Spinal cord (tissue), 9 donors: ENCODE measurements at regions not wholly inside any gene's neighbourhood (a gene's known extent, or its start where the extent isn't known, plus 50 kb on each side); places are given as distances from the start of the nearest gene placed in this dataset.

Source experiments
- DNase-seq, 6 donors: peaks; one replicate each; pipeline versions ENCODE4 v3.0.0 to v3.0.0-alpha.2; 2013 to 2015; ENCODE audit warnings: low spot score in 6 of 6, low read depth in 4 of 6
- H3K27ac ChIP-seq: one replicate; pipeline ENCODE4 v1.5.1; 2013; ENCODE audit warnings: low read depth, low read length, control low read depth
- H3K27me3 ChIP-seq: one replicate; pipeline ENCODE4 v1.6.1; 2013; ENCODE audit warnings: low read length; ENCODE audit not compliant: control insufficient read depth, insufficient read depth
- H3K36me3 ChIP-seq: one replicate; pipeline ENCODE4 v1.6.1; 2013; ENCODE audit warnings: low read length; ENCODE audit not compliant: control insufficient read depth, insufficient read depth
- H3K4me1 ChIP-seq: one replicate; pipeline ENCODE4 v1.6.1; 2013; ENCODE audit warnings: low read length; ENCODE audit not compliant: control insufficient read depth, insufficient read depth
- H3K4me3 ChIP-seq: one replicate; pipeline ENCODE4 v1.5.1; 2013; ENCODE audit warnings: low read depth, low read length, control low read depth
- H3K9me3 ChIP-seq: one replicate; pipeline ENCODE4 v1.6.1; 2013; ENCODE audit warnings: low read length; ENCODE audit not compliant: control insufficient read depth, insufficient read depth
- WGBS: methylation state at CpG from one replicate; pipeline ENCODE4 v1.1.5; 2013; ENCODE audit warnings: missing lambda C conversion rate; ENCODE audit not compliant: insufficient coverage; 5-methylcytosine and 5-hydroxymethylcytosine counted together
- donor health status: healthy.

DNA sequence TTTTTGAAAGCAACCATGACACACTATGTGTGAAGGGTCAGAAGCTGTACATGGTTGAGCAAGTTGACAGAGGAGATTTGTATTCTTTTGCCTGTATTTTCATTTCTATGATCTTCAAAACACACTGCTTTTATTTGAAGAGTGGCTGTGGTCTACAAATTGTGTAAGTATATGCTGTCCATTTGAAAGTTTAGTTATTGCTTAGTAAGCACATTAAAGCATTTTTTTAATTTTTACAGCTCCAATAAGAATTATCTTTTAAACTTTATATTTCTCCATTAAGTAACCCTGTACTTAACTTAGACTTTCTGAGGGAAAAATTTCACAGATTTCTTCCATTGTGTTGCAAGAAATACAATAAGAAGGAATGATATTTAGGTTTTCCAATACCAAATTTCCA is 915.2 kb downstream of the SLC6A15 start:
- Histone ChIP-seq H3K4me3 (no peak overlapping the region), H3K27me3 (no peaks in the 10 kb centered on the region), H3K36me3 (no peaks in the 10 kb centered on the region), H3K27ac (no peak overlapping the region), H3K4me1 (no peaks in the 10 kb centered on the region), H3K9me3 (no peaks in the 10 kb centered on the region)
- no peak for DNase-seq

DNA sequence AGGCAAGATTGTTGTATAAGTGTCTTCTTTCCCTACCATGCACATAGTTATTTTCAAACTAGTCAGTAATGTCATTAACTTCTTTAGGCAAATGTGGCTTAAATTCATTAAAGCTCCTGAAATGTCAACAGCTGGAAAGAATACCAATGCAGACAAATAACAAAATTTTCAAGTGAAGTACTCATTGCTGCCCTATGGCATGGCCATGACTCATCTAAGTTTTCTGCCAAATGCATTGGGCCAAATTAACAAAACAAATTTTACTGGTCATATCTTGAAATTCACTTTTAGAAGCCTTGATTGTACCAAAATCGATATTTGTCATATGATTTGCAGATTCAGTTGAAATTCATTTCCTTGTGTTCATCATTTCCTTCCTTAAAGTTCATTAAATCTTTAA is 915.9 kb downstream of the SLC6A15 start:
- no peaks in the 10 kb centered on the region for H3K36me3 ChIP-seq
- no peaks in the 10 kb centered on the region for H3K9me3 ChIP-seq
- no peaks in the 10 kb centered on the region for H3K4me1 ChIP-seq
- WGBS: no CpG with 5 or more reads among the region's 1 CpG
- no peak for DNase-seq
- no peak overlapping the region for H3K27ac ChIP-seq
- no peak overlapping the region for H3K4me3 ChIP-seq
- H3K27me3 ChIP-seq: no peaks in the 10 kb centered on the region

DNA sequence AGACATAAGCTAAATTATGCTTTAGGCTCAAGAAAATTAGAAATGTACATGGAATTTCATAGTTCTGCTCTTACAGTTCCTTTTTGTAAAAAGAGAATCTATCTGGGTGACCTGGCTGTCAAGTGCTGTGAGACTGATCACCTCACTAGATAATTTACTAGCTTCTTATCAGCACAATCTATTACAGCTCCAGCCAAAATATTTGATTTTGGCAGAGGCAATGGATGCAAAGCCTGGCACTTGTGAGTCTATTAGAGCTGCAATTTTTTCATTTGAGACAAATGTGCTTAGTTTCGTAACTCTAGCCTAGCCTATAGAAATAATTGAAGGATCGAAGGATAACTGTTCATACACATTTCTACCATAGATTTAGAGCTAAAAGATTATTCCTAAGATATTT is 927.5 kb downstream of the SLC6A15 start:
- Histone ChIP-seq H3K4me3 (no peak overlapping the region), H3K9me3 (no peaks in the 10 kb centered on the region), H3K27ac (no peak overlapping the region), H3K36me3 (no peaks in the 10 kb centered on the region), H3K4me1 (no peaks in the 10 kb centered on the region), H3K27me3 (no peaks in the 10 kb centered on the region)
- WGBS: no CpG with 5 or more reads among the region's 2 CpGs
- DNase-seq: peak in 2 of 6 donors; percentile 13 to 25

DNA sequence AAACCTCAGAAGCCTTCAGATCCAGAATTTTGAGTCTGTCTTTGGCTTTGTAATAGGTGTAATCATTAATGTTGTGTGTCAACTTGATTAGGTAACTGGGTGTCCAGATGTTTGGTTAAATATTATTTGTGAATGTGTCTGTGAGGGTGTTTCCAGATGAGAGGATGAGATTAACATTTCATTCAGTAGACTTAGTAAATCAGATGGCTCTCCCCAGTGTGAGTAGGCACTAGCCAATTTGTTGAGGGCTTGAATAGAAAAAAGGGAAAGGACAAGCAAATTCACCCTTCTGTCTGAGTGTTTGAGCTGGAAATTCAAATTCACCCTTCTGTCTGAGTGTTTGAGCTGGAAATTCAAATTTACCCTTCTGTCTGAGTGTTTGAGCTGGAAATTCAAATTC is 932.2 kb downstream of the SLC6A15 start:
- Histone ChIP-seq H3K9me3 (no peaks in the 10 kb centered on the region), H3K4me1 (no peaks in the 10 kb centered on the region), H3K36me3 (no peaks in the 10 kb centered on the region), H3K27ac (no peak overlapping the region), H3K27me3 (no peaks in the 10 kb centered on the region), H3K4me3 (no peak overlapping the region)
- DNase-seq: no peak

DNA sequence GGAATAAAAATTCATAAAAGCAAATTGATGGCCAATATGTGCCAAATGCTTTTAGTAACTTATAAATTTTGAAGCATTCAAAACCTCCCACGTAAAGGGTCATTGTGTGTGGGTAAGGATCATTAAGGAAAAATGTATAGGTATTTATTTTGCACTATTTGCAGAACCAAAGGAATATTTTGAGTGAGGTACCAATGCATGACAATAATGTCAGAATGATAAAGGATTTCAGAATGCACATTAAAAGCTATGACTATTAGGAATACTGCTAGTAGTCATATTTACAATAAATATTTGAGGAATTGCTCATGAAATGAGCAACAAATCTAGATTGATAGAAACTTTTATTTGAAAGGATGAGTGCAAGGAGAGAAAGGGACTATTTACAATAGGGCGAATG is 932.8 kb downstream of the SLC6A15 start:
- Histone ChIP-seq H3K36me3 (no peaks in the 10 kb centered on the region), H3K27me3 (no peaks in the 10 kb centered on the region), H3K4me3 (no peak overlapping the region), H3K9me3 (no peaks in the 10 kb centered on the region), H3K27ac (no peak overlapping the region), H3K4me1 (no peaks in the 10 kb centered on the region)
- WGBS: 94% methylated on average over 1 of the region's 2 CpGs
- DNase-seq: no peak

DNA sequence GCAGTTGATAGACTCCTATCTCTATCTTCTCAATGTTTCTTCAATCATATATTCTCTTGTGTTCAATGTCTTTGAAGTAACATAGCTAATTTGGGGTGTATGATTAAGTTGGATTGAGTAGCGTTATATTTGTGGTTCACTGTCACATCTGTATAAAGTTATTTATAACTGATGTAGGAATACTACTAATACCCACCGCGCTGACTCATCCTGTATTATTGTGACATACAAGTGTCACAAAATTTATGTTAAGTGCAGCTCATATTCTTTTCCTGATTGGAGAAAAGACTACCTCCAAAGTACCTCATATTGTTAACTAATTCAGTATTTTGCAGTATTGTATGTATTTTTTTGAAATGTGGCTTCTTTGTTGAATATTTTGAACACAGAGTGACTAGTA is 940.8 kb downstream of the SLC6A15 start:
- H3K4me1 ChIP-seq: no peaks in the 10 kb centered on the region
- no peaks in the 10 kb centered on the region for H3K27me3 ChIP-seq
- no peak for DNase-seq
- H3K9me3 ChIP-seq: no peaks in the 10 kb centered on the region
- no peak overlapping the region for H3K27ac ChIP-seq
- no CpG with 5 or more reads among the region's 3 CpGs for WGBS
- H3K36me3 ChIP-seq: no peaks in the 10 kb centered on the region
- H3K4me3 ChIP-seq: no peak overlapping the region

DNA sequence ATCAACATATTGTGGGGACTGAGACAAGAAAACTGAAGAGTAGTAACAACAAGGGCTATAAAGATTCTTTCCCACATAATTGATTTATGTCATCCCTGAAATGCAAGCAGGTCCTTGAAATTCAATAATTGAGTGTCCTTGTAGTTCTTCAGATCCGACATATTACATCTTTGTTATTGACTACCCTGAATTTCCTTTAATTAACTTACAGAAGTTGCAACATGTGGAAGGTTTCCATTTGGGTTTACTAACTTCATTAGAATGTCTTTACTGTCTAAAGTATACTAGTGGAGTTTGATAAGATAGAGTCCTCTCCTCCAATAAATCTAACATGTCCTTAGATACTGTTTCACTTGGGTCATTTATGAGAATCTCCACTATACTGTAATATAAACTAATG is 951.8 kb downstream of the SLC6A15 start:
- no peak for DNase-seq
- no peaks in the 10 kb centered on the region for H3K4me1 ChIP-seq
- WGBS: no CpG with 5 or more reads among the region's 1 CpG
- no peaks in the 10 kb centered on the region for H3K9me3 ChIP-seq
- H3K4me3 ChIP-seq: no peak overlapping the region
- H3K36me3 ChIP-seq: no peaks in the 10 kb centered on the region
- no peaks in the 10 kb centered on the region for H3K27me3 ChIP-seq
- H3K27ac ChIP-seq: no peak overlapping the region

DNA sequence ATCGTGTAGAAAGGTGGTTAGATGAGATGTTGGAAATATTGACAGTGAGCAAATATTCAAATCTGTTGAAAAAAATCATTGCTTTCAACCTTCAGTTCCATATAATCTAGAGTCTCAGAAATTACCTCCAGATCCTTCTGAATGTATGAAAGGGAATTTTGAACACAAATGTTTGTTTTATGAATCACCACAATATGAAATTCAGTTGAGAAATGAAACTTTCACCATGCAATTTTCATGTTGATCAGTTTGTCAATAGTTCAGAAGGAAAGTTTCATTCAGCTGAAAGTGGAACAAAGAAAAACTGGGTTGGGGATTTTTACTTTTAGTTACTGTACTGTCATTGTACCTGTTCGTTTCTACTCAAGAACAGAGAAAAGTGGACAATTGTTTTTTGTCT is 953.6 kb downstream of the SLC6A15 start:
- 100% methylated on average over 1 of the region's 2 CpGs for WGBS
- H3K27me3 ChIP-seq: no peaks in the 10 kb centered on the region
- no peaks in the 10 kb centered on the region for H3K36me3 ChIP-seq
- no peaks in the 10 kb centered on the region for H3K9me3 ChIP-seq
- no peaks in the 10 kb centered on the region for H3K4me1 ChIP-seq
- H3K4me3 ChIP-seq: no peak overlapping the region
- H3K27ac ChIP-seq: no peak overlapping the region
- no peak for DNase-seq

DNA sequence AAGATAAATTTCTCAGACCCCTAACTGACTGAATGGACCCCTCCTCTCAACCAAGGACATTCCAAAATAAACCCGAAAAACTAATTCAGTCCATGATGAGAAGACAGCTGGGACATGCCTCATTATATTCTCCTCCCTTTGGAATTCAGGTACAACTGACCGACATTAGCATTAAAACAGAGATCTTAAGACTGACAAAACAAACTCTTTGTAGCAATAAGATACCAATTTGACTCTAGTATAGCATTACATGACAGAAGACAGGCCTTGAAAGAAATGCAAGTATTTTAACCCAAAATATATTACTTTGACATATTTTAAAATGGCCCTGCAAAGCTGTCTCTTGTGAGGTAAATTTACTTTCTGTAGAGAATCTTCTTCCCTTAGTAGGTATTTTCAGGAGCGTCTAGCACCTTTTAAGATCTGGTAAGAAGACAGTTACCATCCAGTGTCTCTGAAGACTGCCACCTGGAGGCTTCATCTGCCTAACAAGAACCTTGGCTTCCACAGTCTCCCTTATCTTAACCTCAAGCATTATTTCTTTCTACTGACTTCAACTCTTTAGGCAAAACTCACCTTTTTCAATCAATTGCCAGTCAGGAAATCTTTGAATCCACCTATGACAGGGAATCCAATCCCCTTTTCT is 957.5 kb downstream of the SLC6A15 start:
- DNase-seq: no peak
- no peaks in the 10 kb centered on the region for H3K9me3 ChIP-seq
- H3K4me3 ChIP-seq: no peak overlapping the region
- no peak overlapping the region for H3K27ac ChIP-seq
- H3K36me3 ChIP-seq: no peaks in the 10 kb centered on the region
- no peaks in the 10 kb centered on the region for H3K27me3 ChIP-seq
- no peaks in the 10 kb centered on the region for H3K4me1 ChIP-seq
- WGBS: 50% methylated on average over 1 of the region's 3 CpGs

DNA sequence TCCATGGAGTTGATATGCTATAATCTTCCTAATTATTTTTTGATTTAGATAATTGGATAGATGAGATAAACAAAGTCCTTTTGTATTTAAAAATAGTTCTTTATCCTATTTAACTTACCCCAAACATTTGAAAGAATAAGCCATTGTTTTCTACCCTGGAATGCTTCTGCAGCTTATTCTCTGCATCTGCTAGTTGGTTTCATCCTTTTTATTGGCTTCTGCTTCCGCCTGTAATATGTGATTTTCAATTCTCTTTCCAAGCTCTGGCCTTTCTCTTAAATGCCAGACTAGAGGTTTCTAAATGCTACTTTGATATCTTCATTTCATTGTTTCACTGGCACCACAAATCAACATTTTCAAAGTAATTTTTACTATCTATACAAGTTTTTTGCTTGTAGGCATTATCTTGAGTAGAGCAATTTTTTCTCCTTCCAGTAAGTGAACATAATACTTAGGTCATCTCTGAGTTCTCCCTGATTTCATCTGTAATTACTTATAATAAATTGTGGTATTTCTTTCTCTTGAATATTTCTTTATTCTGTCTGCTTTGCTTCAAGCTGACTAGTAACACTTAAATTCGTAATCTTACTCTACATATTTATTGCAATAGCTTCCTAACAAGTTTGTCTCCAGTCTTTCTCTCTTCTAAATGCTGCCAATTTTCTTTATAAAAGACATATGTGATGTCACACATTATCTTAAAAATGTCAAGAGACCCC is 958.4 kb downstream of the SLC6A15 start:
- no peaks in the 10 kb centered on the region for H3K27me3 ChIP-seq
- no CpG with 5 or more reads among the region's 2 CpGs for WGBS
- H3K27ac ChIP-seq: no peak overlapping the region
- no peak for DNase-seq
- H3K36me3 ChIP-seq: no peaks in the 10 kb centered on the region
- H3K9me3 ChIP-seq: no peaks in the 10 kb centered on the region
- H3K4me3 ChIP-seq: no peak overlapping the region
- no peaks in the 10 kb centered on the region for H3K4me1 ChIP-seq
